HG03196 (cell line): ENCODE measurements at regions not wholly inside any gene's neighbourhood (a gene's known extent, or its start where the extent isn't known, plus 50 kb on each side); places are given as distances from the start of the nearest gene placed in this dataset.

Source experiments
- ATAC-seq: cut with Tn5 transposase; IDR thresholded peaks from one replicate; pipeline ENCODE4 v1.9.1; 2021; ENCODE audit not compliant: unreplicated experiment

GRCh38 chr11:71102251-71102995, 150.0 kb downstream of the SHANK2 start:
- ATAC-seq = no peak

GRCh38 chr11:71101606-71102005, 150.8 kb downstream of the SHANK2 start:
- no peak for ATAC-seq

- no peak for ATAC-seq
These were observed 151.3 kb downstream of the SHANK2 start for GRCh38 chr11:71101046-71101445.

- no peak for ATAC-seq
These were observed 153.6 kb downstream of the SHANK2 start for GRCh38 chr11:71098776-71099175.

GRCh38 chr11:71097506-71098240, 154.7 kb downstream of the SHANK2 start:
- ATAC-seq = no peak

- no peak for ATAC-seq
These were observed 155.5 kb downstream of the SHANK2 start for GRCh38 chr11:71096751-71097388.

GRCh38 chr11:71095294-71095850, 157.0 kb downstream of the SHANK2 start:
- ATAC-seq = no peak

- no peak for ATAC-seq
These were observed 157.9 kb downstream of the SHANK2 start for GRCh38 chr11:71094296-71095077.

GRCh38 chr11:71093783-71094182, 158.6 kb downstream of the SHANK2 start:
- no peak for ATAC-seq

- ATAC-seq = no peak
These were observed 160.7 kb downstream of the SHANK2 start for GRCh38 chr11:71091506-71092265.

GRCh38 chr11:71089571-71089970, 162.8 kb downstream of the SHANK2 start:
- ATAC-seq = no peak

- peak; percentile 72 for ATAC-seq
These were observed 163.8 kb downstream of the SHANK2 start for GRCh38 chr11:71088314-71089215.

- ATAC-seq = no peak
These were observed 165.6 kb downstream of the SHANK2 start for GRCh38 chr11:71086687-71087258.

GRCh38 chr11:71084306-71085012, 167.9 kb downstream of the SHANK2 start:
- no peak for ATAC-seq

- ATAC-seq = no peak
These were observed 169.3 kb downstream of the SHANK2 start for GRCh38 chr11:71083105-71083504.

GRCh38 chr11:71082454-71082853, 169.9 kb downstream of the SHANK2 start:
- ATAC-seq = no peak

GRCh38 chr11:71081704-71082230, 170.6 kb downstream of the SHANK2 start:
- ATAC-seq = no peak
